A549 (cell line): ENCODE measurements at regions not wholly inside any gene's neighbourhood (a gene's known extent, or its start where the extent isn't known, plus 50 kb on each side); places are given as distances from the start of the nearest gene placed in this dataset.

ENCODE experiments used
- ATAC-seq, 2 experiments: fragments of 200-7000 bp in 1 of 2; fragments of >200 bp in 1 of 2; cut with Nextera tagmentation in 1 of 2; cut with Tn5 transposase in 1 of 2; 3 replicates each; pipeline versions ENCODE4 v1.8.0 to v1.9.1; 2018 to 2020; ENCODE audit warnings: mild to moderate bottlenecking in 1 of 2, moderate library complexity in 1 of 2
- CTCF ChIA-PET: fragments of 300-600 bp; sonication (Branson Sonifier 250); formaldehyde crosslinking; extraction: SDS; loops from one replicate; lab custom pipeline; 2021; ENCODE audit warnings: antibody characterized with exemption, inconsistent platforms; lab: Yijun Ruan, JAX
- POLR2A ChIA-PET: fragments of 350-600 bp; formaldehyde crosslinking; extraction: SDS; loops from one replicate; lab custom pipeline; 2021; ENCODE audit warnings: antibody characterized with exemption, inconsistent platforms; lab: Yijun Ruan, JAX
- DNase-seq, 2 experiments: peaks; one replicate each; pipeline versions ENCODE4 v3.0.0 to v3.0.0-alpha.2; 2011 to 2016; ENCODE audit warnings: low read depth in 1 of 2, low spot score in 1 of 2
- FAIRE-seq: peaks from 2 replicates; lab custom pipeline; 2011; peaks lifted over from hg19 to GRCh38; lab: Jason Lieb, UNC
- H3K27ac ChIP-seq, 2 experiments: fragments of >200 bp; sonication (Bioruptor Twin); formaldehyde crosslinking; 3 replicates each; pipeline ENCODE4 v1.5.1; 2016 to 2017
- H3K4me1 ChIP-seq: fragments of >200 bp; sonication (Bioruptor Twin); formaldehyde crosslinking; 3 replicates; pipeline ENCODE4 v1.6.1; 2016
- H3K4me2 ChIP-seq: fragments of >200 bp; sonication (Bioruptor Twin); formaldehyde crosslinking; 3 replicates; pipeline ENCODE4 v1.6.1; 2016
- H3K4me3 ChIP-seq: fragments of >200 bp; sonication (Bioruptor Twin); formaldehyde crosslinking; 3 replicates; pipeline ENCODE4 v1.5.1; 2016
- H3K9me3 ChIP-seq: fragments of >200 bp; sonication (Bioruptor Twin); formaldehyde crosslinking; 3 replicates; pipeline ENCODE4 v1.6.1; 2016
- BHLHE40 ChIP-seq: IDR thresholded peaks from 2 replicates; pipeline ENCODE4 v1.6.1; 2012; ENCODE audit warnings: low read depth, low read length, inconsistent platforms
- CBX8 ChIP-seq: fragments of 200-600 bp; sonication (generic); IDR thresholded peaks from 2 replicates; pipeline ENCODE4 v1.6.1; 2016
- EHMT2 ChIP-seq: fragments of 200-600 bp; sonication (generic); IDR thresholded peaks from 2 replicates; pipeline ENCODE4 v1.6.1; 2016; ENCODE audit warnings: antibody characterized with exemption, low read depth, mild to moderate bottlenecking, moderate library complexity
- HOXB5 ChIP-seq: fragments of 250-450 bp; sonication (Bioruptor Pico); IDR thresholded peaks from 2 replicates; pipeline ENCODE4 v1.5.0; 2020; ENCODE audit warnings: mild to moderate bottlenecking, moderate library complexity
- KDM1A ChIP-seq: fragments of 200-600 bp; sonication (generic); IDR thresholded peaks from 2 replicates; pipeline ENCODE4 v1.6.1; 2016; ENCODE audit warnings: low read depth, mild to moderate bottlenecking
- MAX ChIP-seq: IDR thresholded peaks from 2 replicates; pipeline ENCODE4 v1.6.1; 2012
- NFE2L2 ChIP-seq: fragments of 150-350 bp; conservative IDR thresholded peaks from 2 replicates; pipeline ENCODE4 v1.6.1; 2014; ENCODE audit warnings: low read length
- RARB ChIP-seq: fragments of 250-450 bp; sonication (Bioruptor Pico); IDR thresholded peaks from 2 replicates; pipeline ENCODE4 v1.8.0; 2021; ENCODE audit warnings: mild to moderate bottlenecking, moderate library complexity
- REST ChIP-seq: fragments of 200-600 bp; sonication (generic); IDR thresholded peaks from 2 replicates; pipeline ENCODE4 v1.6.1; 2016; ENCODE audit warnings: antibody characterized with exemption, mild to moderate bottlenecking, moderate library complexity
- RFX5 ChIP-seq: fragments of 450-650 bp; IDR thresholded peaks from 2 replicates; pipeline ENCODE4 v1.7.1; 2014; ENCODE audit warnings: antibody characterized with exemption, mild to moderate bottlenecking, moderate library complexity
- TFCP2L1 ChIP-seq: fragments of 250-450 bp; sonication (Bioruptor Pico); IDR thresholded peaks from 2 replicates; pipeline ENCODE4 v1.5.0; 2021; ENCODE audit warnings: mild to moderate bottlenecking
- ZFP36 ChIP-seq: fragments of 450-650 bp; IDR thresholded peaks from 2 replicates; pipeline ENCODE4 v1.6.1; 2014; ENCODE audit warnings: borderline replicate concordance; ENCODE audit not compliant: partially characterized antibody
- WGBS: methylation state at CpG from one replicate; pipeline ENCODE4 v1.1.6; 2017; ENCODE audit errors: missing lambda C conversion rate; 5-methylcytosine and 5-hydroxymethylcytosine counted together

GRCh38 chr6:168200571-168201134, 118.9 kb downstream of the DACT2 start (continued):
- TF ChIP-seq REST (no peak), MAX (no peak), CBX8 (no peak)
- TF ChIP-seq, all 56 proteins: peak for 0

- ATAC-seq (no peak), DNase-seq (no peak), FAIRE-seq (no peak)
- H3K4me2 ChIP-seq: no peak overlapping the region
- 73% methylated on average over 8 of the region's 21 CpGs for WGBS
- H3K27ac ChIP-seq: no peak overlapping the region
- ChIA-PET POLR2A (no interaction called here), CTCF (interaction anchor here (0.9 kb wide), 1 partner anchor 18 kb away, joined by 3 read pairs; no protein-coding TSS in a partner anchor)
- TF ChIP-seq MAX (no peak), HOXB5 (CRISPR knock-in tag) (no peak), EHMT2 (no peak), KDM1A (no peak)
- peaks cover 22% of the 10 kb centered on the region for H3K4me1 ChIP-seq
- no peak overlapping the region for H3K4me3 ChIP-seq
- H3K9me3 ChIP-seq: no peaks in the 10 kb centered on the region
Measured at GRCh38 chr6:168198302-168199180, 119.5 kb upstream of the FRMD1 start.

- H3K4me2 ChIP-seq: no peak overlapping the region
- WGBS: 100% methylated on average over 4 of the region's 10 CpGs
- H3K9me3 ChIP-seq: no peaks in the 10 kb centered on the region
- POLR2A ChIA-PET: no interaction called here
- TF ChIP-seq MAX: no peak
- TF ChIP-seq ZFP36: no peak
- no peak for TF ChIP-seq NFE2L2
- no peak for TF ChIP-seq TFCP2L1 (CRISPR knock-in tag)
- no peak for TF ChIP-seq RARB (CRISPR knock-in tag)
- no peak for TF ChIP-seq BHLHE40
- TF ChIP-seq KDM1A: no peak
- TF ChIP-seq RFX5: no peak
- TF ChIP-seq, all 56 proteins: peak for 0
- no peak for FAIRE-seq
- no peak for ATAC-seq
- no peak overlapping the region for H3K4me3 ChIP-seq
- no peak for DNase-seq
- CTCF ChIA-PET: no interaction called here
- H3K27ac ChIP-seq: no peak overlapping the region
- peaks cover 22% of the 10 kb centered on the region for H3K4me1 ChIP-seq
Measured at GRCh38 chr6:168197636-168198301, 118.8 kb upstream of the FRMD1 start.
